Activated naive CD8-positive, alpha-beta T cell (primary cell): ENCODE measurements at regions not wholly inside any gene's neighbourhood (a gene's known extent, or its start where the extent isn't known, plus 50 kb on each side); places are given as distances from the start of the nearest gene placed in this dataset.

ENCODE experiments used
- H3K27ac Mint-ChIP-seq: one replicate; pipeline ENCODE4 v1.8.0; 2021; ENCODE audit warnings: mixed read lengths
- H3K27me3 Mint-ChIP-seq: one replicate; pipeline ENCODE4 v1.8.0; 2021; ENCODE audit warnings: mixed read lengths
- H3K36me3 Mint-ChIP-seq: one replicate; pipeline ENCODE4 v1.8.0; 2021; ENCODE audit warnings: mixed read lengths
- H3K4me1 Mint-ChIP-seq: one replicate; pipeline ENCODE4 v1.8.0; 2021; ENCODE audit warnings: low read depth, mixed read lengths
- H3K4me3 Mint-ChIP-seq: one replicate; pipeline ENCODE4 v1.8.0; 2021; ENCODE audit warnings: mild to moderate bottlenecking, mixed read lengths
- H3K9me3 Mint-ChIP-seq: one replicate; pipeline ENCODE4 v1.8.0; 2021; ENCODE audit warnings: low read depth, mixed read lengths

GRCh38 chr12:91968076-91968776 is 177.4 kb downstream of the BTG1 start:
- no peak overlapping the region for H3K4me3 Mint-ChIP-seq
- no peaks in the 10 kb centered on the region for H3K27me3 Mint-ChIP-seq
- peaks cover 17% of the 10 kb centered on the region for H3K36me3 Mint-ChIP-seq
- peaks cover 21% of the 10 kb centered on the region for H3K4me1 Mint-ChIP-seq
- H3K27ac Mint-ChIP-seq = no peak overlapping the region
- H3K9me3 Mint-ChIP-seq = peaks cover 2% of the 10 kb centered on the region

- H3K4me1 Mint-ChIP-seq = peaks cover 17% of the 10 kb centered on the region
- no peak overlapping the region for H3K27ac Mint-ChIP-seq
- peaks cover 4% of the 10 kb centered on the region for H3K9me3 Mint-ChIP-seq
- H3K4me3 Mint-ChIP-seq = no peak overlapping the region
- H3K36me3 Mint-ChIP-seq = peaks cover 21% of the 10 kb centered on the region
- no peaks in the 10 kb centered on the region for H3K27me3 Mint-ChIP-seq
Measured at GRCh38 chr12:91967590-91967989, 178.1 kb downstream of the BTG1 start.

DNA sequence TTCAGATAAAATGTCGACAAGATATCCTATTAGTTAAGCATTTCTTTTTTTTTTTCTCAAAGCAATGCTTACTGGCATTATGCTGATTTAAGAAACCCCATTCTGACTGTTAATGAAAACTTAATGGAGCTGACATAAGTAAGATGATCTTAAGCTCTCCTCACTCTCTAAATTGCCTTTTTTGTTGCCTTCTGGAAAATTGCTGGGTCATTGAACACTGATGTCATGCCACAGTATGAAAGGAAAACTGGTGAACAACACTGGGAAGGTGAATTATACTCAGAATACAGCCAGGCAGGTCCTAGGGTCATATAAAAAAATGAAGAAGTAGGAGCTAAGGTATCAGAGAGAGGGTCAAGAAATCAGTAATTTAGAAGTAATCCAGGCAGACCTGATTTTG is 179.9 kb downstream of the BTG1 start:
- peaks cover 17% of the 10 kb centered on the region for H3K4me1 Mint-ChIP-seq
- no peaks in the 10 kb centered on the region for H3K27me3 Mint-ChIP-seq
- H3K4me3 Mint-ChIP-seq = no peak overlapping the region
- peaks cover 4% of the 10 kb centered on the region for H3K9me3 Mint-ChIP-seq
- H3K36me3 Mint-ChIP-seq = peaks cover 21% of the 10 kb centered on the region
- H3K27ac Mint-ChIP-seq = no peak overlapping the region

DNA sequence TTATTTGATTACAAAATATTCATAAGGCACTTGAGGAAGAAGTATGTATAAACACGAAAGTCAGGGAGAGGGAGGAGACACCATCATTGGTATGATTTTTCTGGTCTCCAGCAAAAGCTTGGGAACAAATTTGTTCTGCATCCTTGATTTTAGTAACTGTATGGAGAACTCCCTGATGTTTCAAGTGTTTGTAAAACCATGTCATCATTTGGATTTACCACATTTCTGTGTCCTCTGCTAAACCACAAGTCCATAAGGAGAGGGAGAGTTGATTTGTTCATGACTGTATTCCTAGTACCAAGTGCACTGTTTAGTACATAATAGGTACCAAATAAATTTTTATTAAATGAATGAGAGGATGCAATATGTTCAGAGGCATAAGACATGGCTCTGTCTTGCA is 181.1 kb downstream of the BTG1 start:
- peaks cover 4% of the 10 kb centered on the region for H3K9me3 Mint-ChIP-seq
- H3K27ac Mint-ChIP-seq = no peak overlapping the region
- no peaks in the 10 kb centered on the region for H3K27me3 Mint-ChIP-seq
- peaks cover 20% of the 10 kb centered on the region for H3K4me1 Mint-ChIP-seq
- H3K4me3 Mint-ChIP-seq = no peak overlapping the region
- peaks cover 18% of the 10 kb centered on the region for H3K36me3 Mint-ChIP-seq

DNA sequence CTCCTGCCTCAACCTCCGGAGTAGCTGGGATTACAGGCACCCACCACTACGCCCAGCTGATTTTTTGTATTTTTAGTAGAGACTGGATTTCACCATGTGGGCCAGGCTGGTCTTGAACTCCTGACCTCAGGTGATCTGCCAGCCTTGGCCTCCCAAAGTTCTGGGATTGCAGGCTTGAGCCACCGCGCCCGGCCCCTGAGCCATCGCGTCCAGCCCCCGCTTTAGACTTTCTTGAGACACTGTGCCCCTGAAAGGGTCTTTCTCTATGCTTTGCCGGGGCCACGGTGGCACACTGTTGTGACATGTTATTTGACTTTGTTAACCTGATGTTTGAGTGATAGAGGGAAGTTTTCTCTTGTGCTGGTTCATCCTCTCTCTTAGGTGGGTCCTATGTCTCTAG is 186.4 kb downstream of the BTG1 start:
- H3K4me3 Mint-ChIP-seq = no peak overlapping the region
- H3K9me3 Mint-ChIP-seq = peaks cover 13% of the 10 kb centered on the region
- H3K27ac Mint-ChIP-seq = no peak overlapping the region
- H3K27me3 Mint-ChIP-seq = no peaks in the 10 kb centered on the region
- peaks cover 11% of the 10 kb centered on the region for H3K4me1 Mint-ChIP-seq
- peaks cover 16% of the 10 kb centered on the region for H3K36me3 Mint-ChIP-seq

- Mint-ChIP-seq H3K4me1 (peaks cover 12% of the 10 kb centered on the region), H3K27ac (no peak overlapping the region), H3K36me3 (peaks cover 16% of the 10 kb centered on the region), H3K27me3 (no peaks in the 10 kb centered on the region), H3K4me3 (no peak overlapping the region), H3K9me3 (peaks cover 13% of the 10 kb centered on the region)
Measured at GRCh38 chr12:91958816-91959215, 186.8 kb downstream of the BTG1 start.

GRCh38 chr12:91954747-91955146 is 190.9 kb downstream of the BTG1 start:
- Mint-ChIP-seq H3K4me3 (no peak overlapping the region), H3K4me1 (peaks cover 11% of the 10 kb centered on the region), H3K27me3 (no peaks in the 10 kb centered on the region), H3K36me3 (peaks cover 11% of the 10 kb centered on the region), H3K9me3 (peaks cover 9% of the 10 kb centered on the region), H3K27ac (no peak overlapping the region)

- H3K4me1 Mint-ChIP-seq = peaks cover 13% of the 10 kb centered on the region
- H3K9me3 Mint-ChIP-seq = peaks cover 9% of the 10 kb centered on the region
- H3K4me3 Mint-ChIP-seq = no peak overlapping the region
- no peak overlapping the region for H3K27ac Mint-ChIP-seq
- peaks cover 11% of the 10 kb centered on the region for H3K36me3 Mint-ChIP-seq
- H3K27me3 Mint-ChIP-seq = no peaks in the 10 kb centered on the region
Measured at GRCh38 chr12:91954326-91954725, 191.3 kb downstream of the BTG1 start.

GRCh38 chr12:91952916-91953315 is 192.7 kb downstream of the BTG1 start:
- Mint-ChIP-seq H3K4me1 (peaks cover 23% of the 10 kb centered on the region), H3K27ac (no peak overlapping the region), H3K36me3 (peaks cover 11% of the 10 kb centered on the region), H3K4me3 (no peak overlapping the region), H3K9me3 (peaks cover 9% of the 10 kb centered on the region), H3K27me3 (no peaks in the 10 kb centered on the region)

- Mint-ChIP-seq H3K4me1 (peaks cover 32% of the 10 kb centered on the region), H3K4me3 (no peak overlapping the region), H3K36me3 (peaks cover 8% of the 10 kb centered on the region), H3K27me3 (no peaks in the 10 kb centered on the region), H3K27ac (no peak overlapping the region), H3K9me3 (peaks cover 9% of the 10 kb centered on the region)
Measured at GRCh38 chr12:91951571-91951970, 194.1 kb downstream of the BTG1 start.

- Mint-ChIP-seq H3K27me3 (no peaks in the 10 kb centered on the region), H3K27ac (no peak overlapping the region), H3K4me3 (no peak overlapping the region), H3K36me3 (peaks cover 7% of the 10 kb centered on the region), H3K9me3 (peaks cover 9% of the 10 kb centered on the region), H3K4me1 (peaks cover 22% of the 10 kb centered on the region)
Measured at GRCh38 chr12:91948504-91948903, 197.1 kb downstream of the BTG1 start.

GRCh38 chr12:91947459-91947858 is 198.2 kb downstream of the BTG1 start:
- peaks cover 24% of the 10 kb centered on the region for H3K4me1 Mint-ChIP-seq
- H3K36me3 Mint-ChIP-seq = peaks cover 10% of the 10 kb centered on the region
- H3K27me3 Mint-ChIP-seq = no peaks in the 10 kb centered on the region
- no peak overlapping the region for H3K4me3 Mint-ChIP-seq
- H3K27ac Mint-ChIP-seq = no peak overlapping the region
- peaks cover 13% of the 10 kb centered on the region for H3K9me3 Mint-ChIP-seq

DNA sequence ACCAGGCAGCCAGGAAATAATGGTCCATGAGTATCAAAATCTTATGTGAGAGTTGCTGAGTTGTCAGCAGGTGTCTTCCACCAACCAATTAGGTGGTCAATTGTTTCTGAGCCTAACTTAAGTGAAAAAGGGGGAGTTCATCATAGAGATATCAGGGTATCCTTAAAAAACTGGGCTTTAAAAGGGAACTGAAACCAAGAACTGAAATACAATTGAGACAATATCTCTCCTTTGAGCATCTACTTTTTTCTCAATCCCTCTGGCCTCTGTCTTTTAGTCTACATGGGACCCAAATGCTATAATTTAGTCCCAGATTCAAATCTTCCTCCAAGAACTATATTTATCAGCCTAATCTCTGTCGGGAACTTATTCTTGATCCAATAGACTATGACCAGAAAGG is 201.0 kb downstream of the BTG1 start:
- Mint-ChIP-seq H3K4me1 (peaks cover 23% of the 10 kb centered on the region), H3K4me3 (no peak overlapping the region), H3K36me3 (peaks cover 12% of the 10 kb centered on the region), H3K9me3 (peaks cover 13% of the 10 kb centered on the region), H3K27me3 (no peaks in the 10 kb centered on the region), H3K27ac (no peak overlapping the region)

DNA sequence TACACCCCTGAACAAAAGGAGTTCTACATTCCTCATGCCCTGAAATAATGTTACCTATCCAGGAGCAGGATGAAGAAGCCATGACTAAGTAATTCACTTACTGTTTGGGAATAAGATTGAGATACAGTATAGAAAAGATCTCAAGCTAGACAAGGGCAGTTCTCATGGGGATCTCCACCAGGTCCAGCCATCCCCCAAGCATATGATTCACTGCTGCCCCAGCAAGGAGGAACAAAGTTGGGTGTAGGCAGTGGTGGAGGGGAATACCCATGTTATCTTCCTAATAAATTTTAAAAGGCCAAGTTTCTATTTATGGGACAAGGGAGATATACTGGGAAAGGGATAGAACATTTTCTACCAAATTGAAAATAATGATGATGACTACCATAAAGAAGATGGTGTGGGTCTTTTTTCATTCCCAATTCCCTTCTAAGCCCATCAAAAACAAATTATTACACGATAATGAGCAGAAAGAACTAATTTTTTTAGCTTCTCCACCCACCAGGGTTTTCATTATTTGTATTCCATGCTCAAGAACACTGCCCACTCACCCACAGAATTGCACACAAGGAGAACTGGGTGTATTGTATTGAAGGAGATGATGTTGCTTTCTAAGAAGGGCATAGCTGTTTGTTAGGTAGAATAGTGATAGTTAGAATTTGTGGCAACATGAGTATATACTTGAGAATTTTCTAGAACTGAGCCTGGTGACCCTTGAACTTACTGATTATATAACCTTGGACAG is 204.6 kb downstream of the BTG1 start:
- Mint-ChIP-seq H3K4me3 (no peak overlapping the region), H3K36me3 (peaks cover 12% of the 10 kb centered on the region), H3K4me1 (peaks cover 7% of the 10 kb centered on the region), H3K27me3 (no peaks in the 10 kb centered on the region), H3K9me3 (peaks cover 13% of the 10 kb centered on the region), H3K27ac (no peak overlapping the region)

- Mint-ChIP-seq H3K36me3 (peaks cover 12% of the 10 kb centered on the region), H3K4me1 (peaks cover 8% of the 10 kb centered on the region), H3K4me3 (no peak overlapping the region), H3K27me3 (no peaks in the 10 kb centered on the region), H3K9me3 (peaks cover 13% of the 10 kb centered on the region), H3K27ac (no peak overlapping the region)
Measured at GRCh38 chr12:91940322-91940721, 205.3 kb downstream of the BTG1 start.
